ENCODE measurements at regions not wholly inside any gene's neighbourhood (a gene's known extent, or its start where the extent isn't known, plus 50 kb on each side); places are given as distances from the start of the nearest gene placed in this dataset.

GRCh38 chr2:57990118-57990725 lies 56.4 kb upstream of the VRK2 start:
- TF ChIP-seq EZH2phosphoT487 (IDR thresholded peaks at IDR 0.05; ENCODE audit: insufficient read depth, low read depth) (no peak), EZH2 (IDR thresholded peaks at IDR 0.05; ENCODE audit: insufficient read depth, poor library complexity, severe bottlenecking) (no peak)

Measured in GM23248 (cell line).